ENCODE measurements at regions not wholly inside any gene's neighbourhood (a gene's known extent, or its start where the extent isn't known, plus 50 kb on each side); places are given as distances from the start of the nearest gene placed in this dataset.

GRCh38 chr11:129319201-129319600 is 56.4 kb upstream of the BARX2 start:
- POLR2A ChIA-PET, result no interaction called here
- no peak for DNase-seq (ENCODE audit: low read depth, low spot score)
- no peak for TF ChIP-seq CTCF (IDR thresholded peaks at IDR 0.05; ENCODE audit: insufficient read depth, low read length, missing control alignments)
- CTCF ChIA-PET, result interaction anchor here (0.9 to 5.3 kb wide), 3 partner anchors 12 to 88 kb away, joined by 3 to 30 read pairs (median 4); no protein-coding TSS in a partner anchor
- no peak overlapping the region for H3K4me3 ChIP-seq (ENCODE audit: low read depth, low read length)

GRCh38 chr11:129317571-129317970 is 58.1 kb upstream of the BARX2 start:
- DNase-seq (ENCODE audit: low read depth, low spot score), result no peak
- ChIA-PET CTCF (interaction anchor here (5.3 kb wide), 1 partner anchor 14 kb away, joined by 30 read pairs; no protein-coding TSS in a partner anchor), POLR2A (no interaction called here)
- TF ChIP-seq CTCF (IDR thresholded peaks at IDR 0.05; ENCODE audit: insufficient read depth, low read length, missing control alignments), result no peak
- no peak overlapping the region for H3K4me3 ChIP-seq (ENCODE audit: low read depth, low read length)

GRCh38 chr11:129316781-129317180 is 58.9 kb upstream of the BARX2 start:
- ChIA-PET POLR2A (no interaction called here), CTCF (interaction anchor here (0.5 to 5.3 kb wide), 2 partner anchors 15 to 432 kb away, joined by 3 to 30 read pairs; no protein-coding TSS in a partner anchor)
- no peak for TF ChIP-seq CTCF (IDR thresholded peaks at IDR 0.05; ENCODE audit: insufficient read depth, low read length, missing control alignments)
- no peak for DNase-seq (ENCODE audit: low read depth, low spot score)
- no peak overlapping the region for H3K4me3 ChIP-seq (ENCODE audit: low read depth, low read length)

- POLR2A ChIA-PET, result no interaction called here
- no peak for TF ChIP-seq CTCF (IDR thresholded peaks at IDR 0.05; ENCODE audit: insufficient read depth, low read length, missing control alignments)
- no peak overlapping the region for H3K4me3 ChIP-seq (ENCODE audit: low read depth, low read length)
- no peak for DNase-seq (ENCODE audit: low read depth, low spot score)
- CTCF ChIA-PET, result interaction anchor here (5.3 kb wide), 1 partner anchor 15 kb away, joined by 30 read pairs; no protein-coding TSS in a partner anchor
Observed at GRCh38 chr11:129315781-129316579, 59.7 kb upstream of the BARX2 start.

GRCh38 chr11:129314371-129314770 is 61.3 kb upstream of the BARX2 start:
- TF ChIP-seq CTCF (IDR thresholded peaks at IDR 0.05; ENCODE audit: insufficient read depth, low read length, missing control alignments), result no peak
- no peak for DNase-seq (ENCODE audit: low read depth, low spot score)
- no peak overlapping the region for H3K4me3 ChIP-seq (ENCODE audit: low read depth, low read length)
- POLR2A ChIA-PET, result no interaction called here
- CTCF ChIA-PET, result no interaction called here

GRCh38 chr11:129313541-129314297 is 61.9 kb upstream of the BARX2 start:
- CTCF ChIA-PET, result interaction anchor here (1.2 to 2.3 kb wide), 2 partner anchors 14 to 18 kb away, joined by 3 to 11 read pairs; no protein-coding TSS in a partner anchor

More at GRCh38 chr11:129313541-129314297, 61.9 kb upstream of the BARX2 start:
- TF ChIP-seq CTCF (IDR thresholded peaks at IDR 0.05; ENCODE audit: insufficient read depth, low read length, missing control alignments), result no peak
- POLR2A ChIA-PET, result no interaction called here
- no peak for DNase-seq (ENCODE audit: low read depth, low spot score)
- no peak overlapping the region for H3K4me3 ChIP-seq (ENCODE audit: low read depth, low read length)
